ENCODE measurements at regions not wholly inside any gene's neighbourhood (a gene's known extent, or its start where the extent isn't known, plus 50 kb on each side); places are given as distances from the start of the nearest gene placed in this dataset.
A peak's percentile ranks its signal among the peaks of the same experiment; 100 is the strongest.

DNA sequence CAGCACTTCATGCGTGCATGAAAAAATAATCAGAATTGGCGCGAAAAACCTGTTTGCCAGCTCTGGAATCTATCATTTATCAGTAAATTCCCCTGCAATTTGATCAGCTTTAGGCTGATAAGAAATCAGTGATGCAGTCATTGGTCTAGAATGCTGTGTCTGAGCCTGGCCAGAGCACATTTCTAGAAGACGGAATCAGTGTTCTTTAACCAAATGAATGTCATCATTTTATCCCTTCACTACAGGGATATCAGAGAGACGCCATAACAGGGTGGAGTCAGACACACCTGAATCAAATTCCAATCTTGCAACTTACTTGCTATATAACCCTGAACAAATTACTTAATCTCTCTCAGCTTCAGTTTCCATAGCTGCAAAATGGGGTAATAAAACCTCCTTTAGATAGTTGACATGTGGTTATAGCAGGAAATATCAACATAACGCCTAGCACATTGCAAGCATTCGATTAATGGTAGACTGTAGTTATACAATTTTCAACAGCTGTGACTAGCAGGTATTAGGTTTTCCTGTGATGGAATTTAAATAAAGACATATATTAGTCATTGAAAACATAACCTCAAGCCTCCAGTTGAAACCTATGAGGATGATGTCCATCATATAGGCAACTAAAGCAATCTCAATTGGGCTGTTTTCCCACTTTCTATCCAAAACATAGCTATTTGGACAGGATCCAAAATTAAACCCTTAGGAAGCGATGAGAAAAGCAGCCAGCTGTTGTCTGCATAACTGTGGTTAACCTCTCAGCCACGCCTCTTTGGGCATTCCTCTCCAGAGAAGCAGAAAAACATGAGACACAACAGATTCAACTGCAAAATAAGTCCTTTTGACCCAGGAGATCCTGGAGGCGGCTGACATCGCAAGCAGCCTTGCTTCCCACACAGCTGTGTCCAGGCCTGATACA, 51.6 kb upstream of the UBL3 start:
- Mint-ChIP-seq H3K9me3 (no peaks in the 10 kb centered on the region), H3K27ac (peak overlapping the region; percentile 80), H3K4me3 (peak overlapping the region; percentile 81), H3K36me3 (peaks cover 4% of the 10 kb centered on the region), H3K4me1 (peaks cover 6% of the 10 kb centered on the region), H3K27me3 (peaks cover 6% of the 10 kb centered on the region)
- POLR2A ChIA-PET: no interaction called here
- DNase-seq (no peak), ATAC-seq (ENCODE audit: low read depth) (peak; percentile 52)
